ENCODE measurements at regions not wholly inside any gene's neighbourhood (a gene's known extent, or its start where the extent isn't known, plus 50 kb on each side); places are given as distances from the start of the nearest gene placed in this dataset.
"Not testable (repeated sequence)": the region's sequence is repeated elsewhere in the genome, so short reads cannot be mapped to it uniquely, and the experiment has no call there.

GRCh38 chr12:40172879-40173278 is 51.9 kb upstream of the LRRK2 start:
- no peaks in the 10 kb centered on the region for H3K9me3 Mint-ChIP-seq
- peaks cover 13% of the 10 kb centered on the region for H3K4me1 Mint-ChIP-seq (ENCODE audit: low read depth)
- H3K27ac Mint-ChIP-seq: no peak overlapping the region
- ATAC-seq (replicated peaks in 1 of 2): no peak
- peaks cover 20% of the 10 kb centered on the region for H3K27me3 Mint-ChIP-seq (ENCODE audit: low read depth)
- H3K4me3 Mint-ChIP-seq: no peak overlapping the region
- H3K36me3 Mint-ChIP-seq (ENCODE audit: insufficient read depth in 2 of 2): no peaks in the 10 kb centered on the region
- no peak for DNase-seq

- Mint-ChIP-seq H3K4me3 (no peak overlapping the region), H3K27me3 (ENCODE audit: low read depth) (peaks cover 17% of the 10 kb centered on the region), H3K36me3 (ENCODE audit: insufficient read depth in 2 of 2) (no peaks in the 10 kb centered on the region), H3K9me3 (no peaks in the 10 kb centered on the region), H3K4me1 (ENCODE audit: low read depth) (peaks cover 13% of the 10 kb centered on the region), H3K27ac (no peak overlapping the region)
- no peak for ATAC-seq (replicated peaks in 1 of 2)
- no peak for DNase-seq
Observed at GRCh38 chr12:40171501-40171900, 53.3 kb upstream of the LRRK2 start.

- peaks cover 13% of the 10 kb centered on the region for H3K27me3 Mint-ChIP-seq (ENCODE audit: low read depth)
- H3K9me3 Mint-ChIP-seq: no peaks in the 10 kb centered on the region
- peaks cover 13% of the 10 kb centered on the region for H3K4me1 Mint-ChIP-seq (ENCODE audit: low read depth)
- DNase-seq: no peak
- H3K36me3 Mint-ChIP-seq (ENCODE audit: insufficient read depth in 2 of 2): no peaks in the 10 kb centered on the region
- H3K4me3 Mint-ChIP-seq: no peak overlapping the region
- H3K27ac Mint-ChIP-seq: no peak overlapping the region
- ATAC-seq (replicated peaks in 1 of 2): no peak
Observed at GRCh38 chr12:40171066-40171465, 53.7 kb upstream of the LRRK2 start.

- Mint-ChIP-seq H3K9me3 (no peaks in the 10 kb centered on the region), H3K36me3 (ENCODE audit: insufficient read depth in 2 of 2) (no peaks in the 10 kb centered on the region), H3K27ac (no peak overlapping the region), H3K4me1 (ENCODE audit: low read depth) (peaks cover 13% of the 10 kb centered on the region), H3K27me3 (ENCODE audit: low read depth) (peaks cover 10% of the 10 kb centered on the region), H3K4me3 (no peak overlapping the region)
- DNase-seq: no peak
- ATAC-seq (replicated peaks in 1 of 2): no peak
Observed at GRCh38 chr12:40170593-40170992, 54.2 kb upstream of the LRRK2 start.

GRCh38 chr12:40168868-40169267 is 55.9 kb upstream of the LRRK2 start:
- H3K4me1 Mint-ChIP-seq (ENCODE audit: low read depth): peaks cover 13% of the 10 kb centered on the region
- peak overlapping the region in 1 of 2 donors; percentile 51 for H3K4me3 Mint-ChIP-seq
- DNase-seq: no peak
- H3K9me3 Mint-ChIP-seq: peaks cover 4 to 6% of the 10 kb centered on the region in 2 donors
- H3K36me3 Mint-ChIP-seq (ENCODE audit: insufficient read depth in 2 of 2): peaks cover 1 to 2% of the 10 kb centered on the region in 2 donors
- H3K27ac Mint-ChIP-seq: no peak overlapping the region
- peak; percentile 71 to 81 for ATAC-seq (replicated peaks in 1 of 2)
- H3K27me3 Mint-ChIP-seq (ENCODE audit: low read depth): peaks cover 14% of the 10 kb centered on the region

- Mint-ChIP-seq H3K4me1 (ENCODE audit: low read depth) (peaks cover 13% of the 10 kb centered on the region), H3K27me3 (ENCODE audit: low read depth) (peaks cover 14% of the 10 kb centered on the region)
- H3K36me3 Mint-ChIP-seq (ENCODE audit: insufficient read depth in 2 of 2); H3K4me3 Mint-ChIP-seq; H3K27ac Mint-ChIP-seq; ATAC-seq (replicated peaks in 1 of 2); DNase-seq; H3K9me3 Mint-ChIP-seq: not testable (repeated sequence)
Observed at GRCh38 chr12:40168419-40168818, 56.4 kb upstream of the LRRK2 start.

- Mint-ChIP-seq H3K9me3 (peaks cover 4 to 6% of the 10 kb centered on the region in 2 donors), H3K4me3 (no peak overlapping the region), H3K27ac (no peak overlapping the region), H3K36me3 (ENCODE audit: insufficient read depth in 2 of 2) (peaks cover 2 to 3% of the 10 kb centered on the region in 2 donors), H3K27me3 (ENCODE audit: low read depth) (peaks cover 14% of the 10 kb centered on the region), H3K4me1 (ENCODE audit: low read depth) (peaks cover 13% of the 10 kb centered on the region)
- DNase-seq (no peak), ATAC-seq (replicated peaks in 1 of 2) (no peak)
Observed at GRCh38 chr12:40168001-40168400, 56.8 kb upstream of the LRRK2 start.

GRCh38 chr12:40165179-40165578 is 59.3 kb upstream of the SLC2A13 start:
- H3K4me1 Mint-ChIP-seq (ENCODE audit: low read depth): peaks cover 13% of the 10 kb centered on the region
- H3K36me3 Mint-ChIP-seq (ENCODE audit: insufficient read depth in 2 of 2): peaks cover 4 to 6% of the 10 kb centered on the region in 2 donors
- ATAC-seq (replicated peaks in 1 of 2) (no peak), DNase-seq (no peak)
- no peak overlapping the region for H3K27ac Mint-ChIP-seq
- no peak overlapping the region for H3K4me3 Mint-ChIP-seq
- peaks cover 15% of the 10 kb centered on the region for H3K27me3 Mint-ChIP-seq (ENCODE audit: low read depth)
- H3K9me3 Mint-ChIP-seq: peaks cover 4 to 8% of the 10 kb centered on the region in 2 donors

GRCh38 chr12:40164034-40164433 is 58.2 kb upstream of the SLC2A13 start:
- Mint-ChIP-seq H3K4me1 (ENCODE audit: low read depth) (peaks cover 10% of the 10 kb centered on the region), H3K4me3 (no peak overlapping the region), H3K9me3 (peaks cover 4 to 8% of the 10 kb centered on the region in 2 donors), H3K36me3 (ENCODE audit: insufficient read depth in 2 of 2) (peaks cover 4 to 6% of the 10 kb centered on the region in 2 donors), H3K27ac (no peak overlapping the region), H3K27me3 (ENCODE audit: low read depth) (peaks cover 19% of the 10 kb centered on the region)
- DNase-seq (no peak), ATAC-seq (replicated peaks in 1 of 2) (no peak)

GRCh38 chr12:40162033-40162432 is 56.2 kb upstream of the SLC2A13 start:
- peaks cover 4 to 8% of the 10 kb centered on the region in 2 donors for H3K9me3 Mint-ChIP-seq
- DNase-seq (no peak), ATAC-seq (replicated peaks in 1 of 2) (no peak)
- H3K27ac Mint-ChIP-seq: no peak overlapping the region
- peaks cover 5% of the 10 kb centered on the region for H3K4me1 Mint-ChIP-seq (ENCODE audit: low read depth)
- H3K27me3 Mint-ChIP-seq (ENCODE audit: low read depth): peaks cover 39% of the 10 kb centered on the region
- no peak overlapping the region for H3K4me3 Mint-ChIP-seq
- peaks cover 4 to 6% of the 10 kb centered on the region in 2 donors for H3K36me3 Mint-ChIP-seq (ENCODE audit: insufficient read depth in 2 of 2)

- ATAC-seq (replicated peaks in 1 of 2): peak in 1 of 2 donors; percentile 39
- Mint-ChIP-seq H3K36me3 (ENCODE audit: insufficient read depth in 2 of 2) (peaks cover 1 to 4% of the 10 kb centered on the region in 2 donors), H3K4me1 (ENCODE audit: low read depth) (peaks cover 5% of the 10 kb centered on the region), H3K9me3 (peaks cover 0 to 1% of the 10 kb centered on the region in 2 donors), H3K27ac (no peak overlapping the region), H3K27me3 (ENCODE audit: low read depth) (peaks cover 55% of the 10 kb centered on the region), H3K4me3 (no peak overlapping the region)
- DNase-seq: peak in 1 of 2 donors; percentile 7
Observed at GRCh38 chr12:40158592-40159111, 52.8 kb upstream of the SLC2A13 start.

GRCh38 chr12:40157336-40157735 is 51.5 kb upstream of the SLC2A13 start:
- Mint-ChIP-seq H3K27me3 (ENCODE audit: low read depth) (peaks cover 67% of the 10 kb centered on the region), H3K4me3 (no peak overlapping the region), H3K36me3 (ENCODE audit: insufficient read depth in 2 of 2) (peaks cover 0 to 1% of the 10 kb centered on the region in 2 donors)

GRCh38 chr12:40156021-40156764 is 50.3 kb upstream of the SLC2A13 start:
- no peak for ATAC-seq (replicated peaks in 1 of 2)
- Mint-ChIP-seq H3K36me3 (ENCODE audit: insufficient read depth in 2 of 2) (peaks cover 0 to under 1% of the 10 kb centered on the region in 2 donors), H3K4me3 (no peak overlapping the region), H3K9me3 (peaks cover 0 to 1% of the 10 kb centered on the region in 2 donors), H3K27ac (no peak overlapping the region), H3K27me3 (ENCODE audit: low read depth) (peaks cover 69% of the 10 kb centered on the region), H3K4me1 (ENCODE audit: low read depth) (peaks cover 5% of the 10 kb centered on the region)
- DNase-seq: no peak

More at GRCh38 chr12:40157336-40157735, 51.5 kb upstream of the SLC2A13 start:
- peaks cover 5% of the 10 kb centered on the region for H3K4me1 Mint-ChIP-seq (ENCODE audit: low read depth)
- no peak for DNase-seq
- H3K9me3 Mint-ChIP-seq: peaks cover 0 to 1% of the 10 kb centered on the region in 2 donors
- no peak overlapping the region for H3K27ac Mint-ChIP-seq
- no peak for ATAC-seq (replicated peaks in 1 of 2)

All from activated T-cell treated with anti-CD3 and anti-CD28 coated beads, Interleukin-2, amount 50 U/mL, for 72 hours (primary cell).